GM12874 (cell line): ENCODE measurements at regions not wholly inside any gene's neighbourhood (a gene's known extent, or its start where the extent isn't known, plus 50 kb on each side); places are given as distances from the start of the nearest gene placed in this dataset.

ENCODE experiments used
- TF ChIP-seq, protein P1 (sequence below): IDR thresholded peaks from 2 replicates; pipeline ENCODE4 v1.5.1; 2011; ENCODE audit warnings: low read depth, mild to moderate bottlenecking, control low read depth, low read length, moderate library complexity; ENCODE audit not compliant: insufficient read depth

DNA sequence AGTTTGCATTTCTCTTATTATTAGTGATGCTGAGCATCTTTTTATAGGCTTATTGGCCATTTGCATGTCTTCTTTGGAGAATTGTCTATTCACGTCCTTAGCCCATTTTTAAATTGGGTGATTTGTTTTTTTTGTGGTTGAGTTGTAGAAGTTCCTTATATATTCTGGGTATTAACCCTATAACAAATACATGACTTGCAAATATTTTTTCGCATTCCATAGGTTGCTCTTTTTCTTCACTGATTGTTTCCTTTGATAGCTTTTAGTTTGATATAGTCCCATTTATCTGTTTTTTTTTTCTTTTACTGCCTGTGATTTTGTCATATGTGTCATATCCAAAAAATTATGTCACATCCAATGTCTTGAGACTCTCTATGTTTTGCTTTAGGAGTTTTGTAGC, 243.6 kb downstream of the GPD2 start:
- TF ChIP-seq, protein P1, sequence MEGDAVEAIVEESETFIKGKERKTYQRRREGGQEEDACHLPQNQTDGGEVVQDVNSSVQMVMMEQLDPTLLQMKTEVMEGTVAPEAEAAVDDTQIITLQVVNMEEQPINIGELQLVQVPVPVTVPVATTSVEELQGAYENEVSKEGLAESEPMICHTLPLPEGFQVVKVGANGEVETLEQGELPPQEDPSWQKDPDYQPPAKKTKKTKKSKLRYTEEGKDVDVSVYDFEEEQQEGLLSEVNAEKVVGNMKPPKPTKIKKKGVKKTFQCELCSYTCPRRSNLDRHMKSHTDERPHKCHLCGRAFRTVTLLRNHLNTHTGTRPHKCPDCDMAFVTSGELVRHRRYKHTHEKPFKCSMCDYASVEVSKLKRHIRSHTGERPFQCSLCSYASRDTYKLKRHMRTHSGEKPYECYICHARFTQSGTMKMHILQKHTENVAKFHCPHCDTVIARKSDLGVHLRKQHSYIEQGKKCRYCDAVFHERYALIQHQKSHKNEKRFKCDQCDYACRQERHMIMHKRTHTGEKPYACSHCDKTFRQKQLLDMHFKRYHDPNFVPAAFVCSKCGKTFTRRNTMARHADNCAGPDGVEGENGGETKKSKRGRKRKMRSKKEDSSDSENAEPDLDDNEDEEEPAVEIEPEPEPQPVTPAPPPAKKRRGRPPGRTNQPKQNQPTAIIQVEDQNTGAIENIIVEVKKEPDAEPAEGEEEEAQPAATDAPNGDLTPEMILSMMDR, result no peak

DNA sequence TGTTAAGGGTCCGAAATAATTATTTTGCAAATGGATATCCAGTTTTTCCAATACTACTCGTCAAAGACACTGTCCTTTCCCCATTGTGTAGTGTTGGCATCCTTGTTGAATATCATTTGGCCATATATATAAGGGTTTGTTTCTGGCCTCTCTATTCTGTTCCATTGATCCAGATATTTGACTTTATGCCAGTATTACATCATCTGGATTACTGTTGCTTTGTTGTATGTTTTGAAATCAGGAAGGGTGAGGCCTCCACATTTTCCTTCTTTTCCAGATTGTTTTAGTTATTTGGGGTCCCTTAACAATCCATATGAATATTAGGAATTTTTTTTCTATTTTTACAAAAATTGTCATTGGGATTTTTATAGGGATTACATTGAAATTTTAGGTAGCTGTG, 244.1 kb downstream of the GPD2 start:
- TF ChIP-seq, protein P1, result no peak

DNA sequence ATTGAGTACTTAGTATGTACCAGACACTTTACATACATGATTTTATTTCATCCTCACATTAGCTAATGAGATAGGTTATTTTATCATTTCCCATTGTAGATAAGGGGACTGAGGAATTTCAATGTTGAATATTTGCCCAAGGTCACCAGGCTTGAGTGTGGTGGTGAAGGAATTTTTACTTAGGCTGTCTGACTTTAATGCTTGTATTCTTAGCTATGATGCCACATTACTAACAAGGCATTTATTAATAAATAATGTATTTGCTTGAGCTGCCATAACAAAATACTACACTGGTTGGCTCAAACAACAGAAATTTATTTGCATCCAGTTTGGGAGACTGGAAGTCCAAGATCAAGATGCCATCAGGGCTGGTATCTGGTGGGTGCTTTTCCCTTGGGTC, 250.9 kb downstream of the GPD2 start:
- TF ChIP-seq, protein P1, result no peak

DNA sequence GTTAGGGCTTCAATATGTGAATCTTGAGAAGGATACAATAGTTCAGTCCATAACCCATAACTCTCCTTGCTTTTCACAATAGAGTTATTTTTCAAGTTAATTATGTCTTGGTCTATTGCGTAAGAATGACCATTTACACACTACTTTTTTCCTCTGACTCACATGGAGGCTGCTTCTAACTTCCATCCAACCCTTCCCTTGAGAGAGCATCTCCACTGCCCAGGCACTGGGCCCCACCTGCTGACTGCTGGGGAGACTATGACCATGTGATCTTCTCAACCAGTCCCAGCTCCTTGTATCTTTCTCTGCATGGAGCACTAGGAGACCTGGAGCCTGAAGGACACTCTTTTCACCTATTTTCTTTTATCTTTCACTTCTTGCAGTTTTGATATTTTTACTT, 251.5 kb downstream of the GPD2 start:
- TF ChIP-seq, protein P1, result no peak

DNA sequence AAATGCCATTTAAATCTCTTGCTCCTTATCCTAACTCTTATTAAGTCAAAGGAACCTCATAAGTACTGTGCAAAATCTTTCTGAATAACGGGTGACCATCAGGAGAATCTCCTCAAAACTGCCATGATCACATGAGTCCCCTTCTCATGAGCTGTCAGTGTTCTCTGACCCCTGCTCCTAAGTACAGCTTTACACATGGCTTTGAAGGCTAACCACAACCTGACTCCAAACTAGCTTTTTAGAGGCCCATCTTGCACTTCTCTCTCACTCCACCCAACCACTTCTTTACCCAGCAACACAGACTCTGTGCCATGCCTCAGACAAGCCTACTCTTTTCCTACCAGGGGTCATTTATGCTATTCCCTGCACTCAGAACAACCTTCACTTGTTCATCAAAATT, 253.8 kb downstream of the GPD2 start:
- TF ChIP-seq, protein P1, result no peak

DNA sequence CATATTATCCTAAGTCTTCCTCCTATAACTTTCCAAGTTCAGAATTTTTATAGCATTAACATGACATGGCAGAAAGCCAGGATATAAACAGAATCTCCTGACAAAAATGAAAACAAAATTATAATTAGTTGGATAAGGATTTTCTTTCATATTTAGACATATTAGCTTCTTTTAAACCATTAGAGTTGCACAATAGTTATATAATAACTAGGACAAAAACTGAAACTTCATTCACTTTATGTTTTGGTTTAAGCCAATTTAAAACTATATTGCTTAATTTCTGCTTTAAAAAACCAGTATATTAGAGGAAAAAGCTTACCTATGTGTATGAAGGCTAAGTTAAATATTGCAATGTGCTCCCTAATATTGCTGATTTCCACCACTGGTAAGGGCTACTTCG, 254.8 kb downstream of the GPD2 start:
- TF ChIP-seq, protein P1, result no peak

DNA sequence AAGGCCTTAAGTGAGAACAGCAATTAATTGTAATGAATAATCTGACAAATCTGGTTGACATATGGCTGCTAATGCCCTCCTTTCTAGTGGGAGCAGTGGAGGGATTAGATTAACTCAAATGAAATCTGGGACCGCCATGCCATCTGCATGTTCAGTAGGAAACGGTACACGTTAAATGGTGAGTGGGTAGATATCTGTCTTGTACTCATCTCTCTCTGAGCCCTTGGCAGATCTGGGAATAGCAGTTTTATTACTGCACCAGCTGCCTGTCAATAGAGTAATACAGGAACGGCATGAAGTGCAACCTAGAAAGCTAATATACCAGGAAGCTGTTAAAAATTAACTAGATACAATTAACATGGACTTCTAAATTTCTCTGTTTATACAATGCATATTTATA, 258.8 kb downstream of the GPD2 start:
- TF ChIP-seq, protein P1, result no peak

DNA sequence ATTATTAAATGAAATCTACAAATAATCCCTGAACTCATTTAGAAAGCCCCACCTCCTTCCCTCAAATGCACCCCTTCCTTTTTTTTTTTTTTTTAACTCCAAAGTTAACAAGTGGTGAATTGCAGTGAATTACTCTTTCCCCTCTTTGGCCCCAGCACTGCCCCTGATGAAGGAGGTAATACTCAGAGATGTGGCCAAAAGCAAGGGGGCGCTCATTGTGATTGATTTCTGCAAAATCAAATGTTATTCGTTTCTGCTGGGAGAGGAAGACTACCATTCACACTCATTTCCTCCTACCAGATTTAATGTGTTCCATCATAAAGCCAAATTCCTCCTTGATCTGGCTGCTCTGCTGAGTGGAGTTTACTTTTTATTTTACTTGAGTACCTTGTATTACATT, 259.4 kb downstream of the GPD2 start:
- TF ChIP-seq, protein P1, result no peak
